DMS114 treated with DMSO at 0.1 percent for 48 hours (cell line): ENCODE measurements at regions not wholly inside any gene's neighbourhood (a gene's known extent, or its start where the extent isn't known, plus 50 kb on each side); places are given as distances from the start of the nearest gene placed in this dataset.

Experiments used
- DNase-seq: peaks from one replicate; lab custom pipeline; 2025; ENCODE audit not compliant: unreplicated experiment; lab: John Stamatoyannopoulos, UW

DNA sequence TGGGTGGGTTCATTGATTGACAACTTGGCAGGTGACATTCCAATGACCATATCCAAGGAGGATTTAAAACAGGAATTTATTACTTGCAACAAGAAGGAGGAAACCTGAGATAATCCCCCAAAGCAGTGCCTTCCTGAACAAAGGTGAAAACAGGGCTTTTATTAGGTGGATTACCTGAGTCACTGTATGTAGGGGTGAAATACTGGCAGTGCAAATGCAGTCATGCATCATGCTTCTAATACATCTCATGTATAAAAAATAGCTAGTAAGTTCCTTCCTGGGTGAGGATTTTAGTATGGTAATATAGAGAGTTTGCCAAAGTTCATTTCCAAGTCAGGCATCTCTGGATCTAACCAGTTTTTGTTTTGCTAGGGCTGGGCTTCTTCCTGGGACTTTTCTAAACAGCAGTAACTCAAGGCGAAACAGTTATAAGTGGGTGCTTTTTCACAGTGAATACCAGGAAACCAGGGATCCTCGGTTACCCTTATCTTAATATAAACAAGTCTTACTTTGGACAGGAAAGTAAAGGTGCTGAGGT is 583.4 kb upstream of the LRRTM1 start:
- DNase-seq, result no peak

DNA sequence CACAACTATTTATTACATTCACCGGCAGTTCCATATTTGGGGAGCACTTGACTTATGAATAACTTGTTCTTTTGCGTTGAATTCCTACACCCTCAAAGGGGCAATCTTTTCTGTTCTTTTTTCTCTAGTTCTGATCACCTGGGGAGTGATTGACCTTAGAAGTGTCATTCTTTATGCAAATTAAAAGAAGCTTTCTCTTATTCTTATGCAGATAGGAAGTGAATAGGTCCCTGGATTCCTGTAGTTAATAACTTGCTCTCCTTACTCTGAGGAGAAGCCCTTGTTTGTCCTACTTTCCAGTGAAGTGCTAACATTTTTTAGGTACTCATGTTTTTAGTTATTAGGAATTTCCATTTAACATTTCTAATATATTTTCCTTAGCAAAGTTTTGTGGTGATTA is 569.8 kb upstream of the LRRTM1 start:
- no peak for DNase-seq

DNA sequence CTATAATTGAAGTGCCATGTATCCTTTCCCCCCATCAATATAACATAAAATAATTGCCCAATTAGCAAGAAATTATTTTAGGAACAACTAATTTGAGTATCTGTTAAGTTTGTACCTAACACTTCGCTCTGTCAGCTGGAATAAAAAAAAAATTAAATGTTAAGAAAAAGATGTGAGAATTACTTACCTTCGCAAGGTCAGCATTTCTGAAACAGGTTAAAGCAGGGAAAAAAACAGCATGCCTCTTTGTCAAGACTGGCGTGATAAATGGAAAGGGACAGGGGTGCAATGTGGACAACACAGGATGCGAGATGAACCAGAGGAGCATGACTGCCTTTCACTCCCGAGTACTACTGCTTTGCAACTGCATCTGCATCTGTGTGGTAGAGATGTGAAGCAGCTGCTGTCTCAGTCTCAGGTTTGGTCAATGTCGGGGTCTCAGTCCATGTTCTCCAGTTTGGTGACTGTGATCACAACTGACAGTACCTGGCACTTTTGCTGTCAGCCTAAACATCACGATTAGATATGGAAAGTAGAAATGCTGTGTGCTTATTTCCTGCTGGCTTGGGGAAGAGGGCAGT is 565.4 kb upstream of the LRRTM1 start:
- DNase-seq, result no peak

DNA sequence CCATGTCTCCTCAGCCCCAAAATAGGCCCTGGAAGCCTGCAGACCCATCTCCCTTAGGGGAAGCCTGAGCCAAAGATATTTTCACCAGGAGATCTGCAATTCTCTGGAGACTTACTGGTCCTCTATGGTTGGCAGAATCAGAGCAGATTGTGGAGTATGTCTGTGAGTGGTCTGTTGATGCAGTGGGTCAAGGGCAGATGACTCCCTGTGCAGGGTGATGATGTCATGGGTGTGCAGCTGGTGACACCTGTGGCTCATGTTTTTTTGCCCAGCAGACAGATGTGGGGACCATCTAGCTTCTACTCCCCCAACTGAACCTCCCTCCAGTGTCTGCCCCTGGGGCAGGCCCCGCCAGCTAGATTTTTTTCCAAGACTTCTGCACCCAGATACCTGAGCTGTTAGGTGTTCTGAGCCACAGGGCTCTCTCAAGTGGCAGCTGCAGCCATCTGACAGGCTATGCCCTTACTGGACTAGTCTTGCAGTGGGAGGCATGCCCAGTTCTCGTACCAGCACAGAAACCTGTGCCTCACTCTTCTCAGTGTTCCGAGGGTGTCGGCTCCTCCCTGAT is 558.7 kb upstream of the LRRTM1 start:
- DNase-seq, result no peak

DNA sequence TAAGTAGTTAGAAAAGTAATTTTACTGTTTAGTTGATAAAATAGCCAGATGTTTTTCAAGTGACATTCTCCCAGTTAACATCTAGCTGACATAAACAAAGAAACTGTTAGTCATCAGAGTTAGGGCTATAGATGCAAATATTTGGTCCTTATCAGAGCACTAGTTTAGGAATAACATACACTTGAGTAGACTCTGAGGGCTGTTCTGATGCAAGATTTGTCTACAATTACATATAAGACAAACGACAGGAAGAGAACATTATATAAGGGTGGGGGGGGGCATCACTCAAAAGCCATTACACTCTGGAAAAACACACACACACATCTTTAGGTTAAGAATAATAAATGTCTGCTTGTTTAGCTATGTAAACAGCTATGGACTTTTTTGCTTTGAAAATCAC is 554.4 kb upstream of the LRRTM1 start:
- no peak for DNase-seq

DNA sequence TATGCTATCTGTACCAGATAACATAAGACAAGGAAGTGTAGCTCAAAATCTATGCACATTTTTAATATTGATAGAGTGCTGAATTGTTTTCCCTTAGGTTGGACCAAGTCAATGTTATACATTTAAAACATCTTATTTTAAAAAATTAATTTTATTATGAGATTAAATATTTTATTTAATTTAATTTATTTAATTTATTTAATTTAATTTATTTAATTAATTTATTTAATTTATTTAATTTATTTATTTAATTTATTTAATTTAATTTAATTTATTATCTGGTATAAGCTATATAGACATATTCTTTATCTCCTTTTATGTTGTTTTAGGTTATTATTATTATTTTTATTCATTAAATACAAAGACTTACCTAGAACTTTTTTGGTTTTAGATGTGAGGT is 551.7 kb upstream of the LRRTM1 start:
- no peak for DNase-seq

DNA sequence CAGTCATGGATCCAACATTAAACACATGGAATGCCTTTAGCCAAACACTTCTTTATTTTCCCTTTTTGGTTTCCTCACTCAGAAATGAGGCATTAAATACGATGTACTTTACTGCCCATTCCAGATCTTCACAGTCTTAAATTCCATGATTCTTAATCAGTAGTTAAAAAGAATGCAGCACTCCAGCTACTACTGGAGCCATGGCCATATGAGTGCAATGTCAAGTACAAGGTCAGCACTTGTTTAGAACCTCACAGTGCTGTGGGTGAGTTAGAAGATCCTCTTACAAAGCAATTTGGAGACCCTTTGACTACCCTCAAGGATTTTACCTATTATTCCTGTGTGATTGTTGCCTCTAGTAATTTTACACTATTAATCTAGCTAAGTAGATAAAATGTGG is 550.3 kb upstream of the LRRTM1 start:
- DNase-seq, result no peak

DNA sequence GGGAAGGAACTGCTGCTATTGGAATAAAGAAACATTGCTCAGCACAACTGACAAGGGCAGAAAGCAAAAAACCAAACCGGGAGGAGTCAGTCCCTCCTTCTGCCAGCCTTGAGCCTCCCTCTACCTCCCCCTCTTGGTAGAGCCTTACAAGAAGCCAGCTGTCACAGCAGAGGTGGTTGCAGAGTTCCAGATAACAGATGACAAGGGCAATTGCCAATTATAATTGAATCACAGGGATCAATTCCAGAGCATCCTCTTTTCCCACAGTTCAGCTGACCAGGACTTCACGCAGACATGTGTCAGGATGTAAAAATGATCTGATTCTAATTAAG is 548.2 kb upstream of the LRRTM1 start:
- no peak for DNase-seq

DNA sequence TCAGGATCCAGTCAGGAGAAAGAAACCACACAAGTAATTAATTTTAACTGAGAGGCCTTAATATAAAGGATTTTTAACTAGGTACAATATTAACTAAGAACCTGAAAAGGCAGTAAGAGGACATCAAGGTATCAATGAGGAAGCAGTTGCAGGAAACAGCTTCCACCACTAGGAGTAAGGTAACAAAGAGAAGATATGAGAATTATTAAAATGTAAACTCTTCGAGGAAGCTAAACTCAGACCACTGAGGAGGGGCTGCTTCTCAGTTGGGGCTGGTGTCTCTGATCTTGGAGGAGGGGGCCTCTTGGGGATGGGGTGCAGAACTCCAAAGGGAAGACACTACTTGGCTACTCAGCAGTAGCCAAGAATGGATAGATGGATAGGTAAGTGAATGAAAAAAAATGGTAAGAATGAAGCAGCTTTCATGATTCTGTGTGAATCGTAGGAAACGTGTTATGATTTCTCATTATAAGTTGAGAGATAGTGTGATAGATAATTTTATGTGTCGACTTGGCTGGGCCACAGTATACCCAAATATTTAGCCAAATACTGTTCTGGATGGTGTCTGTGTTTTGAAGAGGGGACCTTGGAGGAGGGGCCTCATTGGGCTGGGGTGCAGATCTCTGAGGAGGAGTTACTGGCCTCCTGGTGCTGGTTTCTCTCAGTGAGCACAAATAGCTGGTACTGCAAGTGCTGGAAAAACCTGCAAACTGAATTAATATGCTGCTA is 547.7 kb upstream of the LRRTM1 start:
- DNase-seq, result no peak

DNA sequence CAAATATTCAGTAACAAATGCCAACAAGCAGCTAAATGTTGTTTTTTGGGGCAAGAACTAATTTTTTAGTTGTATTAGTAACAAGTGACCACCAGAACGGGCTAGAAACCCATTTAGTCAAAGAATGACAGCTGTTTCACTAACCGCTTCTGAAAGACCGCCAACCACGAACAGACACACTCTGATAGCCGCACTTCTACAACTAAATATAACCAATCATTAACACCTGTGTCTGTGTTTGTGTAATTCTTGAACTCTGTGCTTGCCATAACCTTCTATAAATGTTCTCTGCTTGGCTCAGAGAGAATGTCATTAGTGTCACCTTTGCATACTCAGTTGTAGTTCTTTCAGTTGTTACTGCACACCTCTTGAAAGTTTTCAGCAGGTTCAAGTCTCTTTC is 526.3 kb upstream of the LRRTM1 start:
- DNase-seq, result no peak

DNA sequence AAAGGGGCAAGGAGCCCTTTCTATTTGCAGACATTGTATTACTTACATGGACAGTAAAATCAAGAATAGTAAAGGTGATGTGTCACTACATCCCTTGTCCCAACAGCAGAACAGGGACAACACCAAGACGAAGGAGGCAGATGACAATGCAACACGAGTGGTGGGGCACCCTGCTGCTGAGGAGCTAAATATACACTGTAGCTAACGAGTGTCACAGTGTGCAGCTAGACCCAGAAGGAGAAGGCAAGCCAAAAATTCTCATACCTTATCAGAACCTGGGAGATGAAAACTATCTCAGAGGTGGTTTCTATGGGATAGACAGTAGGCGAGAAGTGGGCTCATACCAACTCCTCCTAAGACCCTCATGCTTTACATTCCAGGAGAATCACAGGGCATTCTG is 518.4 kb upstream of the LRRTM1 start:
- DNase-seq, result no peak

DNA sequence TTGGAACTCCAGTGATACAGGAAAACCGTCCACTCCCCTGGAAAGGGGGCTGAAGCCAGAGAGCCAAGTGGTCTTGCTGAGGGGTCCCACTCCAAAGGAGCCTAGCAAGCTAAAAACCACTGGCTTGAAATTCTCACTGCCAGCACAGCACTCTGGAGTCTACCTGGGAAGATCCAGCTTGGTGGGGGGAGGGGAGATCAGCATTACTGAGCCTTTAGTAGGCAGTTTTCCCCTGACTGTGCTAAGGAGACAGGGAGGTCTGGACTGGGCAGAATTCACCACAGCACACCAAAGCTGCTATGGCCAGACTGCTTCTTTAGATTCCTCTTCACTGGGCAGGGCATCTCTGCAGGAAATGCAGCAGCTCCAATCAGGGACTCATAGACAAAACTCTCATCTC is 510.7 kb upstream of the LRRTM1 start:
- no peak for DNase-seq

DNA sequence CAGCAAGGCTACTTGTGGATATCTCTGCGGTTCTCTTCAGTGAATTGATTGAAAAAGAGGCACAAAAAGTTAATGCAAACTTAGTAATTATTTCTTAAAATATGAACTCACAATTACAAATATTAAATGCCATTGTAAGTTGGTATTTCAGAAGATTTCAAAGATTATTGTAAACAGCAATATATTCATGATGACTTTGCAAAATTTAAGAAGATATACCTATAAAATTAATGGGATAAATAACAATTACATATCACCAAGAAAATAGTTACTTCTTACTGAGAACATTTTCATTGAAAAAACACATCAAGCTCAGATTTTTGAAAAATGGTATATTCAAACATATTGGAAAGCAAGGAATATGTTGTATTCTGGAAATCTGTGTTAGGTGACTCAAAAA is 482.0 kb upstream of the LRRTM1 start:
- DNase-seq, result no peak

DNA sequence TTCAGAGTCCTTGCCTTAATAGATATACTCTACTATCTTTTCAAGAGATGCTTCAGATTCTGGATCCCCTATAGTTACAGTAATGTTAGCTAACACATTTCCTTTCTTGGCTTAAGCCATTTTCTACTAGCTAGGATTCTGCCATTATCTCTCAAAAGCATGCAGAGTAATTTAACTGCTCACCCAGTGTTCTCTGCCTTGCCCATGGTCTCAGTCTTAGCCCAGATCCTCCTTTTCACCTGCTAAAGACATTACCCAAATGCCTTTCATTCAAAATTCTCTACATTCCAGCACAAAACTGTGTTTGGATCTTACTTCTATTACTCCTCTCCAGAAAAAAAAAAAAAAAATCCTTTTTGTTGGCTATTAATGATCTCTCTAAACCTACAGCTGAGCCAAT is 474.2 kb upstream of the LRRTM1 start:
- DNase-seq, result no peak

DNA sequence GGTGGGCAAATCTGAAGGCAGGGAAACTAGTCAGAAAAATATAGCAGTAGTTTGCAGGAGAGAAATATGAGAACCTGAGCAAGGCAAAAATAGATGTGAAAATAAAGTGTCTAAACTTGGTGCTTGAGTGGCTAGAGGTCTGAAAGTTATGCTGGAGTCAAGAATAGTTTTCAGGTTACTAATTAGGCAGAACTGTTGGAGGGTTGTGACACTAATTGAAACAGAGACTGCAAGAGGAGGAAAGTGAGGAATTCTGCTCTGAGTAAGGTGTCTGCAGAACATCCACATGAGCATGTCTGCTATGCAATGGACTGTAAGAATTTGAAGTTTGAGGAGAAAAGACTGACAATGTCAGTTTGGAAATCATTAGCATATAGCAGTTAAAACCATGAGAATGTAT is 444.0 kb upstream of the LRRTM1 start:
- DNase-seq, result no peak

DNA sequence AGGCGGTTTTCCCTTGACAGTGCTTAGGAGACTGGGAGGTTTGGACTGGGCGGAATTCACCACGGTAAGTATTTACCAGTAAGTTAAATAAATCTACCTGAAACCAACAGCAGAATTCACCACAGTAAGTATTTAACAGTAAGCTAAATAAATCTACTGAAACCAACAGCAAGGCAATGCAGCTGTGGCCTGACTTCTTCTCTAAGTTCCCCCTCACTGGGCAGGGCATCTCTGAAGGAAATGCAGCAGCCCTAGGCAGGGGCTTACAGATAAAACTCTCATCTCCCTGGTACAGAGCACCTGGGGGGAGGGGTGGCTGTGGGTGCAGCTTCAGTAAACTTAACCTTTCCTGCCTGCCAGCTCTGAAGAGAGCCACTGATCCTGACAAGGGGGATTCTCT is 432.5 kb upstream of the LRRTM1 start:
- no peak for DNase-seq

DNA sequence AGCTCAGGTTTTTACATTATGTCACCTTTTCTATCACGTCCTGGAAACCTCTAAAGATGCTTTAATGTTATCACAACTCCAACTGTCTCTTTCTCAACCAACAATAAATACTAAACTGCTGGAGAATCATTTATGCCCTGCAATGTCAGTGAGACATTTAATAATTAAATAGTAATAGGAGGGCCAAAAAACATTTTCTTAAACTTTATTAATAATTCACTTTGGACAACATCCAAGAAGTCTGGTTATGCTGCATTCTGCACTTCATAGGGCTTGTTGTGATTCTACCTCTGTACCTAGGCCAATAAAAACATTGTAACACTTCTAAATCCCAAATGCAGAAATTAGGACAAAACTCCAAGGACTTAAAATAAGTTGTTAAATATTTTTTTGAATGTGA is 420.4 kb upstream of the LRRTM1 start:
- DNase-seq, result no peak

DNA sequence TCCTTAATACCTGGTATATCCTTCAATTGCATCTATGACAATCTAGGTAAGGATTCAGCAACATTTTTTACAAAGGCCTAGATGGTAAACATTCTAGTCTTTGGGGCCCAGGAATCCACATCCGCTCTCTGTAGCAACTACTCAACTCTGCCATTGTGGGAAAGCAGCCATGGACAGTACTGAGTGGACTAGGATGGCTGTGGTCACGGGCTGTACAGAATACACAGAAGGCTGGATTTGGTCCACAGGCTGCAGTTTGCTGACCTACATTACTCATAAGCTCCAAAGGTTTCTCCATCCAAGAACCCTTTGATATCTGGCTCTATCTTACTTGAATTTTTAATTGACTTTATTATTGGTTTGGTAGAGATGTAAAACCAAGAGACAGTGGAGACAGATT is 418.3 kb upstream of the LRRTM1 start:
- no peak for DNase-seq

DNA sequence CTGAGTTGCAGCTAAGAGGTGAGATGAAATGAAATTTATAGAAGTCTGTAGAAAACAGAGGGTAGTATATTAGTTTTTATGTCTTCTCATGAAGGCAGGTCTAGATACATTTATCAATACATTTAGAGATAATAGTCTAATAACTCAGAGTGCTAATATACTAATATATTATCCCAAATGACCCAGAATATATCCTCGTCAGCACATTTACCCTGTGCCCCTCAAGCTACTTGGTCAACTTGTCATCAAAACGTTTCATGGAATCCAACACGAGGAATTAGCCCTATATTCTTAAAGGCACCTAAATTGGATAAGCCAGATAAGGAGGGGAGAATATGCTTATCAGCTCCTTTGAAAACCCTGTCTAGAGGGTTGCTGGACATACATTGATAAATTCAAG is 415.1 kb upstream of the LRRTM1 start:
- no peak for DNase-seq

DNA sequence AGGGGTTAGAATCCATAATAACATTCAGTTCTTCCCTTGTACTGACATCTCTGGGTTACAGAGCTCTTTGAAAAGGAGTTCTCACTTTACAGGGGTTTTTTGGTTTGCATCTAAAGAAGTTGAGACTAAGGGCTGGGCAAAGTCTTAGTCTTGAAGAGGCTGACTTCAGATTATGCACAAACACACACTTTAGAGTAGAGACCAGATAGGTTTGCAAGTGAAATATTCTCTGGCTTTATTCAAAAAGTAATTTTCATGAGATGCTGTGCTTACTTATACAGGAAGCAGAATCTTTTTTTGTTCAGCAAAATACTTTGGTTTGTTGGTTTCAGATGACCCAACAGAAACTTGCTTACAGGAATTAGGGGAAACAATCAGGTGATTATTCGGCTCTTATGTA is 410.9 kb upstream of the LRRTM1 start:
- DNase-seq, result no peak

DNA sequence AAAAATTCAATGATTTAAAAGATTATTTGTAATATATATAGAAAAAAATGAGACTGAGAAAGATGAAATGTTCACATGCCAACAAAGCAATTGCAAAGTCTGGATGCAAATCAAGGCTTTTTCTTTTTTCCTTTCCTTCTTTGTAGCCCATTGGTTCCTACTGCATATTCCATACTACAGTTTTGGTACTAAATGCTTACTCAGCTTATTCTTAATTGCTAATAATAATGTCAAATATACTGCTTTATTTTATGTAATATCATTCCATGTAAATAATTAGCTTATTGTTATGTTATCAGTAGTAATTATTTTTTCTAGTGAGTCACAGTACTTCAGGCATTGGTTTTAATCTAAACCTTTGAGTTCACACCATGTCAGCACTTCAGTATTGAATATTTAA is 407.4 kb upstream of the LRRTM1 start:
- DNase-seq, result no peak

DNA sequence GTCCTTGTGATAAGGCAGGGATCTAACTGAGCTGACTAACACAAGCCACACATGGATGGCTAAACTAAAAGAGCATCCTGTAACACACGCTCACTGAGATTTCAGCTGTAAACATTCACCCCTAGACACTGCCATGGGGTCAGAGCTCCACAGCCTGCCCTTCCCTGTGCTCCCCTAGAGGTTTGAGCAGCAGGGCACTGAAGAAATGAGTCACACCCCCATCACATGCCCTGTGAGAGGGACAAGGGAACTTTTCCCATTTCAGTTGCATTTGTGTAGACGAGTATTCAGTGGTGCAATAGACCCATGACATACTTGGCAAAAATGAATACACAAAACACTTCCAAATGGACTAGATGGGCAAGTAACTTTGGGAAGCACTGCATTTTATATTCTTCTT is 402.4 kb upstream of the LRRTM1 start:
- no peak for DNase-seq

DNA sequence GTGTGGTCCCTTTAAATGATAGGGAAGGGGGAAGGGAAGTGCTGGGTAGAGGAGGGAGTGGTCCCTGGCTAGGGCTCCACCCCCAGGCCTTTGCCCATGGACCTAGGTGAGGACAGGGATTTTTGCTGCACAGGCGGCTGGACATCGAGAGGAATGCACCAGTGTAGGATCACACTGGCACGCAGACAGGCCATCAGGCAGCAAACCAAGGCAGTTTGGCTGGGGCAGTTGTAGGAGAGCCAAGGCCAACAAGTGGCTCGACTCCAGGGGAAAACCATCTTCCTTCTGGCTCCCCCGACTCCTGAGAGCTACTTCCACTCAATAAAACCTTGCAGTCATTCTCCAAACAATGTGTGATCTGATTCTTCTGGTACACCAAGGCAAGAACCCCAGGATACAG is 402.0 kb upstream of the LRRTM1 start:
- no peak for DNase-seq
